CD14-positive monocyte (primary cell): ENCODE measurements at regions not wholly inside any gene's neighbourhood (a gene's known extent, or its start where the extent isn't known, plus 50 kb on each side); places are given as distances from the start of the nearest gene placed in this dataset.
A peak's percentile ranks its signal among the peaks of the same experiment; 100 is the strongest.

Experiments
- DNase-seq, 3 donors: peaks; one replicate each; pipeline ENCODE4 v3.0.0-alpha.2; 2011 to 2022
- H2AFZ ChIP-seq: 2 replicates; pipeline ENCODE4 v1.6.0; 2012; ENCODE audit warnings: mild to moderate bottlenecking, low read depth, low read length, inconsistent platforms; ENCODE audit not compliant: insufficient read depth, poor library complexity, severe bottlenecking
- H3K27ac ChIP-seq, 2 donors: 1 replicate in 1 of 2; 2 replicates in 1 of 2; pipeline ENCODE4 v1.5.1; 2012 to 2013; ENCODE audit warnings: low read length in 2 of 2, control low read depth in 1 of 2, inconsistent platforms in 1 of 2, low read depth in 1 of 2, mild to moderate bottlenecking in 1 of 2
- H3K27me3 ChIP-seq, 2 donors: one replicate each; pipeline versions ENCODE4 v1.6.0 to v1.6.1; 2011 to 2013; ENCODE audit warnings: low read length in 2 of 2; ENCODE audit not compliant: control insufficient read depth in 2 of 2, insufficient read depth in 2 of 2
- H3K36me3 ChIP-seq, 2 donors: replicated peaks in 1 of 2; 1 replicate in 1 of 2; 2 replicates in 1 of 2; pipeline versions ENCODE4 v1.5.1 to v1.6.1; 2012 to 2013; ENCODE audit warnings: low read length in 2 of 2, control low read depth in 1 of 2, inconsistent platforms in 1 of 2, mild to moderate bottlenecking in 1 of 2; ENCODE audit not compliant: insufficient read depth in 2 of 2, control insufficient read depth in 1 of 2
- H3K4me1 ChIP-seq, 2 donors: 1 replicate in 1 of 2; 2 replicates in 1 of 2; pipeline versions ENCODE4 v1.5.1 to v1.6.1; 2012 to 2013; ENCODE audit warnings: low read length in 2 of 2, control low read depth in 1 of 2, inconsistent platforms in 1 of 2, mild to moderate bottlenecking in 1 of 2, moderate library complexity in 1 of 2; ENCODE audit not compliant: insufficient read depth in 2 of 2, control insufficient read depth in 1 of 2
- H3K4me2 ChIP-seq: replicated peaks from 2 replicates; pipeline ENCODE3; 2012; ENCODE audit warnings: low read length, moderate library complexity, mild to moderate bottlenecking; ENCODE audit not compliant: poor library complexity, severe bottlenecking; ENCODE audit errors: extremely low read depth
- H3K4me3 ChIP-seq, 3 experiments: fragments of 200-600 bp in 1 of 3; sonication (generic) in 1 of 3; replicated peaks in 1 of 3; 1 replicate in 2 of 3; 2 replicates in 1 of 3; pipeline ENCODE4 v1.5.1; 2011 to 2013; ENCODE audit warnings: low read length in 3 of 3, mild to moderate bottlenecking in 3 of 3, control low read depth in 2 of 3, low read depth in 2 of 3, inconsistent platforms in 1 of 3, moderate library complexity in 1 of 3
- H3K79me2 ChIP-seq: 2 replicates; pipeline ENCODE4 v1.6.0; 2012; ENCODE audit warnings: mild to moderate bottlenecking, control low read depth, inconsistent platforms, low read length, moderate library complexity; ENCODE audit not compliant: insufficient read depth
- H3K9ac ChIP-seq: 2 replicates; pipeline ENCODE4 v1.6.0; 2017; ENCODE audit warnings: low read length, mild to moderate bottlenecking; ENCODE audit not compliant: insufficient read depth, poor library complexity, severe bottlenecking
- H3K9me3 ChIP-seq, 2 donors: replicated peaks in 1 of 2; 1 replicate in 1 of 2; 2 replicates in 1 of 2; pipeline versions ENCODE4 v1.5.1 to v1.6.1; 2012 to 2013; ENCODE audit warnings: low read length in 2 of 2, control low read depth in 1 of 2; ENCODE audit not compliant: control insufficient read depth in 1 of 2, insufficient read depth in 1 of 2
- H4K20me1 ChIP-seq: 2 replicates; pipeline ENCODE4 v1.6.0; 2012; ENCODE audit warnings: mild to moderate bottlenecking, low read length, control low read depth, moderate library complexity; ENCODE audit not compliant: insufficient read depth
- H3K27ac Mint-ChIP-seq, 7 donors: one replicate each; pipeline ENCODE4 v1.8.0; 2020; ENCODE audit warnings: mild to moderate bottlenecking in 7 of 7, mixed read lengths in 7 of 7, moderate library complexity in 6 of 7, inconsistent platforms in 2 of 7
- H3K27me3 Mint-ChIP-seq, 3 donors: one replicate each; pipeline ENCODE4 v1.8.0; 2021 to 2022; ENCODE audit warnings: low read depth in 3 of 3, mild to moderate bottlenecking in 3 of 3, mixed read lengths in 3 of 3, moderate library complexity in 3 of 3, inconsistent platforms in 1 of 3
- H3K36me3 Mint-ChIP-seq, 2 donors: one replicate each; pipeline ENCODE4 v1.8.0; 2020; ENCODE audit warnings: mixed read lengths in 2 of 2, inconsistent platforms in 1 of 2, mild to moderate bottlenecking in 1 of 2
- H3K4me1 Mint-ChIP-seq: one replicate; pipeline ENCODE4 v1.8.0; 2020; ENCODE audit warnings: mild to moderate bottlenecking, mixed read lengths
- H3K4me3 Mint-ChIP-seq, 2 donors: one replicate each; pipeline ENCODE4 v1.8.0; 2020; ENCODE audit warnings: mild to moderate bottlenecking in 2 of 2, mixed read lengths in 2 of 2, moderate library complexity in 1 of 2
- H3K9me3 Mint-ChIP-seq, 7 donors: one replicate each; pipeline ENCODE4 v1.8.0; 2020 to 2022; ENCODE audit warnings: mixed read lengths in 7 of 7, mild to moderate bottlenecking in 6 of 7, moderate library complexity in 6 of 7, inconsistent platforms in 2 of 7
- CTCF ChIP-seq: fragments of 200-600 bp; IDR thresholded peaks from one replicate; pipeline ENCODE4 v1.8.0; 2022; ENCODE audit warnings: antibody characterized with exemption, mild to moderate bottlenecking
- WGBS: methylation state at CpG from one replicate; pipeline ENCODE4 v1.1.5; 2013; ENCODE audit warnings: missing lambda C conversion rate; ENCODE audit not compliant: insufficient coverage; 5-methylcytosine and 5-hydroxymethylcytosine counted together
- intact Hi-C, 2 donors: fragments of 100-400 bp; cut with micrococcal nuclease; formaldehyde crosslinking; loops; one replicate each; pipeline versions ENCODE4 v1.15.0 to v1.15.1; 2023

GRCh38 chr16:73909529-73910035 lies 387.0 kb upstream of the PSMD7 start:
- Mint-ChIP-seq H3K4me1 (no peaks in the 10 kb centered on the region), H3K27me3 (no peaks in the 10 kb centered on the region), H3K27ac (no peak overlapping the region), H3K36me3 (no peaks in the 10 kb centered on the region), H3K9me3 (no peaks in the 10 kb centered on the region), H3K4me3 (no peak overlapping the region)
- Histone ChIP-seq H3K4me3 (no peak overlapping the region), H3K27me3 (no peaks in the 10 kb centered on the region), H2AFZ (no peak overlapping the region), H3K4me2 (no peak overlapping the region), H3K9me3 (no peaks in the 10 kb centered on the region), H3K36me3 (no peaks in the 10 kb centered on the region), H4K20me1 (no peaks in the 10 kb centered on the region), H3K27ac (no peak overlapping the region), H3K79me2 (no peaks in the 10 kb centered on the region), H3K9ac (no peak overlapping the region), H3K4me1 (no peaks in the 10 kb centered on the region)
- WGBS, result 87% methylated on average over 2 of the region's 5 CpGs
- intact Hi-C loops, result no loop called here
- DNase-seq, result no peak
- no peak for TF ChIP-seq CTCF

GRCh38 chr16:73891129-73891542 lies 405.5 kb upstream of the PSMD7 start:
- Histone ChIP-seq H3K27ac (no peak overlapping the region), H3K79me2 (no peaks in the 10 kb centered on the region), H2AFZ (no peak overlapping the region), H3K9me3 (no peaks in the 10 kb centered on the region), H4K20me1 (no peaks in the 10 kb centered on the region), H3K36me3 (no peaks in the 10 kb centered on the region), H3K27me3 (peaks cover 10 to 12% of the 10 kb centered on the region in 2 donors), H3K4me2 (no peak overlapping the region), H3K4me3 (no peak overlapping the region), H3K9ac (no peak overlapping the region), H3K4me1 (no peaks in the 10 kb centered on the region)
- H3K27ac Mint-ChIP-seq, result no peak overlapping the region
- H3K4me3 Mint-ChIP-seq, result peak overlapping the region in 1 of 2 donors; percentile 5
- peaks cover 0 to 12% (median 0%) of the 10 kb centered on the region in 7 donors for H3K9me3 Mint-ChIP-seq
- intact Hi-C loops, result no loop called here
- no peak for TF ChIP-seq CTCF
- peaks cover 21 to 35% (median 25%) of the 10 kb centered on the region in 3 donors for H3K27me3 Mint-ChIP-seq
- WGBS, result no CpG with 5 or more reads among the region's 7 CpGs
- no peak for DNase-seq
- H3K36me3 Mint-ChIP-seq, result no peaks in the 10 kb centered on the region
- peaks cover 4% of the 10 kb centered on the region for H3K4me1 Mint-ChIP-seq
